HUES48 (cell line): ENCODE measurements at regions not wholly inside any gene's neighbourhood (a gene's known extent, or its start where the extent isn't known, plus 50 kb on each side); places are given as distances from the start of the nearest gene placed in this dataset.
"Not testable (repeated sequence)": the region's sequence is repeated elsewhere in the genome, so short reads cannot be mapped to it uniquely, and the experiment has no call there.

Experiments
- H3K27ac ChIP-seq: one replicate; pipeline ENCODE4 v1.7.0; 2013; ENCODE audit warnings: low read depth, low read length, inconsistent platforms
- H3K27me3 ChIP-seq: 2 replicates; pipeline ENCODE4 v1.6.1; 2013; ENCODE audit warnings: mild to moderate bottlenecking, low read length; ENCODE audit not compliant: control insufficient read depth, insufficient read depth
- H3K36me3 ChIP-seq: 2 replicates; pipeline ENCODE4 v1.6.1; 2013; ENCODE audit warnings: low read length; ENCODE audit not compliant: control insufficient read depth, insufficient read depth
- H3K4me1 ChIP-seq: 2 replicates; pipeline ENCODE4 v1.6.1; 2013; ENCODE audit warnings: mild to moderate bottlenecking, low read length; ENCODE audit not compliant: control insufficient read depth, insufficient read depth
- H3K4me3 ChIP-seq: 2 replicates; pipeline ENCODE4 v1.5.1; 2013; ENCODE audit warnings: mild to moderate bottlenecking, low read depth, low read length
- H3K9ac ChIP-seq: 2 replicates; pipeline ENCODE4 v1.6.1; 2013; ENCODE audit warnings: mild to moderate bottlenecking, low read depth, low read length, moderate library complexity
- H3K9me3 ChIP-seq: 2 replicates; pipeline ENCODE4 v1.6.1; 2013; ENCODE audit warnings: low read length; ENCODE audit not compliant: control insufficient read depth, insufficient read depth

- H3K4me3 ChIP-seq = no peak overlapping the region
Observed at GRCh38 chr7:55261386-55261770, 103.8 kb upstream of the LANCL2 start.

GRCh38 chr7:55265328-55265727, 99.8 kb upstream of the LANCL2 start:
- not testable (repeated sequence) for H3K9ac ChIP-seq, H3K27ac ChIP-seq, H3K9me3 ChIP-seq, H3K36me3 ChIP-seq, H3K4me1 ChIP-seq, H3K4me3 ChIP-seq, H3K27me3 ChIP-seq

More at GRCh38 chr7:55261386-55261770, 103.8 kb upstream of the LANCL2 start:
- Histone ChIP-seq H3K27ac (no peak overlapping the region), H3K27me3 (peaks cover 9% of the 10 kb centered on the region), H3K9me3 (no peaks in the 10 kb centered on the region), H3K36me3 (no peaks in the 10 kb centered on the region), H3K4me1 (no peaks in the 10 kb centered on the region), H3K9ac (no peak overlapping the region)

GRCh38 chr7:55265836-55266642, 99.1 kb upstream of the LANCL2 start:
- Histone ChIP-seq H3K4me1 (no peaks in the 10 kb centered on the region), H3K9me3 (no peaks in the 10 kb centered on the region), H3K4me3 (no peak overlapping the region), H3K36me3 (no peaks in the 10 kb centered on the region), H3K27ac (no peak overlapping the region), H3K9ac (no peak overlapping the region), H3K27me3 (no peaks in the 10 kb centered on the region)

- Histone ChIP-seq H3K9me3 (no peaks in the 10 kb centered on the region), H3K27me3 (no peaks in the 10 kb centered on the region), H3K4me1 (no peaks in the 10 kb centered on the region), H3K9ac (no peak overlapping the region), H3K4me3 (no peak overlapping the region), H3K27ac (no peak overlapping the region), H3K36me3 (no peaks in the 10 kb centered on the region)
Observed at GRCh38 chr7:55271069-55271626, 94.0 kb upstream of the LANCL2 start.

- Histone ChIP-seq H3K9me3 (no peaks in the 10 kb centered on the region), H3K4me3 (no peak overlapping the region), H3K27ac (no peak overlapping the region), H3K9ac (no peak overlapping the region), H3K27me3 (no peaks in the 10 kb centered on the region), H3K4me1 (no peaks in the 10 kb centered on the region), H3K36me3 (no peaks in the 10 kb centered on the region)
Observed at GRCh38 chr7:55271661-55272060, 93.5 kb upstream of the LANCL2 start.

- H3K9ac ChIP-seq = no peak overlapping the region
- no peaks in the 10 kb centered on the region for H3K36me3 ChIP-seq
- H3K27ac ChIP-seq = no peak overlapping the region
- no peaks in the 10 kb centered on the region for H3K9me3 ChIP-seq
- H3K4me3 ChIP-seq = no peak overlapping the region
- no peaks in the 10 kb centered on the region for H3K4me1 ChIP-seq
- no peaks in the 10 kb centered on the region for H3K27me3 ChIP-seq
Observed at GRCh38 chr7:55272328-55272727, 92.8 kb upstream of the LANCL2 start.

- Histone ChIP-seq H3K27ac (no peak overlapping the region), H3K4me1 (no peaks in the 10 kb centered on the region), H3K9ac (no peak overlapping the region), H3K36me3 (no peaks in the 10 kb centered on the region), H3K4me3 (no peak overlapping the region), H3K27me3 (no peaks in the 10 kb centered on the region), H3K9me3 (no peaks in the 10 kb centered on the region)
Observed at GRCh38 chr7:55273186-55273980, 91.8 kb upstream of the LANCL2 start.

GRCh38 chr7:55274156-55274555, 91.0 kb upstream of the LANCL2 start:
- Histone ChIP-seq H3K9ac (no peak overlapping the region), H3K27me3 (no peaks in the 10 kb centered on the region), H3K4me3 (no peak overlapping the region), H3K27ac (no peak overlapping the region), H3K4me1 (no peaks in the 10 kb centered on the region), H3K36me3 (no peaks in the 10 kb centered on the region), H3K9me3 (no peaks in the 10 kb centered on the region)

- Histone ChIP-seq H3K36me3 (no peaks in the 10 kb centered on the region), H3K4me3 (no peak overlapping the region), H3K9me3 (no peaks in the 10 kb centered on the region), H3K27ac (no peak overlapping the region), H3K4me1 (no peaks in the 10 kb centered on the region), H3K9ac (no peak overlapping the region), H3K27me3 (no peaks in the 10 kb centered on the region)
Observed at GRCh38 chr7:55275291-55276200, 89.6 kb upstream of the LANCL2 start.

GRCh38 chr7:55276572-55277295, 88.4 kb upstream of the LANCL2 start:
- Histone ChIP-seq H3K27me3 (no peaks in the 10 kb centered on the region), H3K36me3 (no peaks in the 10 kb centered on the region), H3K4me1 (no peaks in the 10 kb centered on the region), H3K4me3 (no peak overlapping the region), H3K9me3 (no peaks in the 10 kb centered on the region), H3K27ac (no peak overlapping the region), H3K9ac (no peak overlapping the region)
